Cardiac muscle cell (in vitro differentiated cells and primary cell): ENCODE measurements at regions not wholly inside any gene's neighbourhood (a gene's known extent, or its start where the extent isn't known, plus 50 kb on each side); places are given as distances from the start of the nearest gene placed in this dataset.
A peak's percentile ranks its signal among the peaks of the same experiment; 100 is the strongest.

Experiments
- DNase-seq, 2 donors: peaks; one replicate each; pipeline versions ENCODE4 v3.0.0 to v3.0.0-alpha.2; 2010 to 2017; ENCODE audit warnings: low read depth in 1 of 2, low spot score in 1 of 2
- H3K27ac ChIP-seq: fragments of 200-600 bp; sonication (generic); 2 replicates; pipeline ENCODE4 v1.5.1; 2016
- H3K27me3 ChIP-seq: fragments of 200-600 bp; sonication (generic); 2 replicates; pipeline ENCODE4 v1.6.0; 2016; ENCODE audit warnings: control low read depth
- H3K36me3 ChIP-seq: fragments of 200-600 bp; sonication (generic); 2 replicates; pipeline ENCODE4 v1.5.1; 2016; ENCODE audit warnings: control low read depth
- H3K4me1 ChIP-seq: fragments of 200-600 bp; sonication (generic); 2 replicates; pipeline ENCODE4 v1.8.1; 2017; ENCODE audit warnings: low read depth, mild to moderate bottlenecking, mixed run types
- H3K4me3 ChIP-seq: fragments of 200-600 bp; sonication (generic); 2 replicates; pipeline ENCODE4 v1.5.1; 2016; ENCODE audit warnings: mild to moderate bottlenecking
- H3K9me3 ChIP-seq: fragments of 200-600 bp; sonication (generic); 2 replicates; pipeline ENCODE4 v1.5.1; 2017; ENCODE audit warnings: low read depth, mild to moderate bottlenecking, control low read depth
- TF ChIP-seq, protein P1 (sequence below): IDR thresholded peaks from 2 replicates; pipeline ENCODE4 v1.5.1; 2012; ENCODE audit warnings: low read depth, mild to moderate bottlenecking, low read length

DNA sequence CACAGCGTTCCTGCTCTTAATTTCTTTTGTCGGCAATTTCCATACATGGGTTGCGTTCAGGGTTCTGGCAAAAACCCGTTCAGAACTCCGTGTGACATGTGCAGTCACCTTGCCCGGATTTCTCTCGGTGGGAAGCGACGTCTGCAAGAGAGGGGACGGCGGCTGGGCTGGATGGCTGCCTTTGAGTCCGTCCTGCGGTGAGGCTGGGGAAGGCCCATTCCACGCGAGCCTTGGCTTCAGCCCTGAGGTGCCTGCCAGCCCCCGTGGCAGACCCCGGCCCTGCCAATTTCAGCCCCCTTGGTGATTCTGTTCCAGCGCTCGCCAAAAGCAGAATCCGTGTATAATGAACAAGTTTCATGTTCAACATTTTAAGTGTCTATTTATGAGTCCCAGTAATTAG lies 72.6 kb upstream of the TSHZ3 start:
- Histone ChIP-seq H3K9me3 (no peaks in the 10 kb centered on the region), H3K27ac (no peak overlapping the region), H3K36me3 (no peaks in the 10 kb centered on the region), H3K27me3 (peaks cover 49% of the 10 kb centered on the region), H3K4me1 (no peaks in the 10 kb centered on the region), H3K4me3 (no peak overlapping the region)
- TF ChIP-seq, protein P1, sequence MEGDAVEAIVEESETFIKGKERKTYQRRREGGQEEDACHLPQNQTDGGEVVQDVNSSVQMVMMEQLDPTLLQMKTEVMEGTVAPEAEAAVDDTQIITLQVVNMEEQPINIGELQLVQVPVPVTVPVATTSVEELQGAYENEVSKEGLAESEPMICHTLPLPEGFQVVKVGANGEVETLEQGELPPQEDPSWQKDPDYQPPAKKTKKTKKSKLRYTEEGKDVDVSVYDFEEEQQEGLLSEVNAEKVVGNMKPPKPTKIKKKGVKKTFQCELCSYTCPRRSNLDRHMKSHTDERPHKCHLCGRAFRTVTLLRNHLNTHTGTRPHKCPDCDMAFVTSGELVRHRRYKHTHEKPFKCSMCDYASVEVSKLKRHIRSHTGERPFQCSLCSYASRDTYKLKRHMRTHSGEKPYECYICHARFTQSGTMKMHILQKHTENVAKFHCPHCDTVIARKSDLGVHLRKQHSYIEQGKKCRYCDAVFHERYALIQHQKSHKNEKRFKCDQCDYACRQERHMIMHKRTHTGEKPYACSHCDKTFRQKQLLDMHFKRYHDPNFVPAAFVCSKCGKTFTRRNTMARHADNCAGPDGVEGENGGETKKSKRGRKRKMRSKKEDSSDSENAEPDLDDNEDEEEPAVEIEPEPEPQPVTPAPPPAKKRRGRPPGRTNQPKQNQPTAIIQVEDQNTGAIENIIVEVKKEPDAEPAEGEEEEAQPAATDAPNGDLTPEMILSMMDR: no peak
- no peak for DNase-seq

DNA sequence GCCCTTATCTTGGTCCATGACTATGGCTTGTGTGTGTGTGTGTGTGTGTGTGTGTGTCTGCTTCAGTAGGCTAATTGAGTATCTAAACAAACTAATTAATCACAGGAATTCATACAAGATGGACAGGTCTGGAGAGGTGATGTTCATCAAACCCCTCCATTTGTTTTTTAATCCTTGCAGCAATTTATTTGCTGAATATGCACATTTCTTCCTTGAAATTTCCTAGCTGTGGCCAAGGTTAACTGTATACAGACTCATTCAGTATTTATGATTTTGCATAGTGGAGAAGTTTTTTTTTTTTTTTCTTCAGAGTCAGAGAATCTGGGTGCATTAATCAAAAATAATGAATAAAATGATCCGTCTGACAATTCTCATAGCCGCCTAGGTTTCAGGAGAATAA lies 74.7 kb upstream of the TSHZ3 start:
- TF ChIP-seq, protein P1: no peak
- Histone ChIP-seq H3K27me3 (peaks cover 29% of the 10 kb centered on the region), H3K9me3 (no peaks in the 10 kb centered on the region), H3K36me3 (no peaks in the 10 kb centered on the region), H3K4me3 (no peak overlapping the region), H3K4me1 (no peaks in the 10 kb centered on the region), H3K27ac (no peak overlapping the region)
- DNase-seq: no peak

DNA sequence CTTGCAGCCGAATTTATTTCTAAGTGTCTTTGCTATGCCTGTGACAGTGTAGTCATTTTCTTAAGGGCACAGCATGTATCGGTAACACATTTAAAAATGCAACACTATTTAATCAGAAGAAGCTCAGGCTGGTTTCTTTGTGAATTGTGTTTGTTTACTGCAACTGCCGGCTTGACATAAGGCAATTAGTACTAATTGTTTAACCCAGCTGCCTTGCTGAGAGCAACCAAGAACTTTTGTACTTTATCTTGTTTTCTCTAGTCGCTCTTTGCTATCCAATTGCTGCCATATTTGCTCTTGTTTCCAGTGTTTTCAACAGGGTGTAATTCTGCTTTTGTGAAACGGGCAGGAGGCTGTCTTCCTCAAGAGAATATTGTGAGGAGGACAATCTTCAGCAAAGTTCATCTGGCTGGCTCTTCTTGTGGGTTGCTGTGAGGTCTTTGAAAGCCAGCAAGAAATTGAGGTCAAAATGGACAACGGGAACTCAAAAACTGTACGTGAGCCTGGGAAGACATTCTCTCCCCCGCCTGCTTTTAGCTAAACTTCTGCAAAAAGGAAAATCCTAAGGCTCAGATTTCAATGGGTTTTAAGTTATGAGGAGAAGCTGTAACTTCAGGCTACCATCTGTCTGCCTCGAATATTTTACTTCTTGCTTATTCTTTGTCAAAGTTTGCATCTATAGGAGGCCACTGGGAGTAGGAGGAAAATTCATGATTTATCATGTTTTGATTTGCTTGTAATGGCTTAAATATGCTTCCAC lies 75.8 kb upstream of the TSHZ3 start:
- H3K9me3 ChIP-seq: no peaks in the 10 kb centered on the region
- H3K27ac ChIP-seq: no peak overlapping the region
- H3K4me3 ChIP-seq: no peak overlapping the region
- no peak for DNase-seq
- peaks cover 18% of the 10 kb centered on the region for H3K27me3 ChIP-seq
- H3K4me1 ChIP-seq: no peaks in the 10 kb centered on the region
- TF ChIP-seq, protein P1: no peak
- no peaks in the 10 kb centered on the region for H3K36me3 ChIP-seq

DNA sequence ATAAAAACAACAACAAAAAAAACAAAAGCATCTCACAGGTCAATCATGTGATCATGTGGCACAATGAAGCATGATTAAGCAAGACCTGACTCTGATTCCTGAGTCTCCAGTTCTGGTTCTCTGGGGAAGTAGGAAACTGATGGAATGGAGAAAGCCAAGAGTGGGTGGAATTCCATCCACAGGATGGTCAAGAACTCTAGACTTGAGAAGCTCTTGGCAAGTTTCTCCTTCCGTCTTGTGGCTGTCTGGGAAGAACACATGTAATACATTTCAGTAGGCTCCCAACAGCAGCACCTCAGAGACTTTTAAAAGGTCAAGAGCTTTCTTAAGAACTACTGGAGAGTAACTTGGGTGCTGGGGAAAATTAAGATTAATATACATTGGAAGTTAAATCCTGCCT lies 78.6 kb upstream of the TSHZ3 start:
- DNase-seq: peak in 1 of 2 donors; percentile 32
- no peak overlapping the region for H3K27ac ChIP-seq
- H3K4me3 ChIP-seq: no peak overlapping the region
- no peaks in the 10 kb centered on the region for H3K4me1 ChIP-seq
- no peaks in the 10 kb centered on the region for H3K9me3 ChIP-seq
- TF ChIP-seq, protein P1: no peak
- H3K36me3 ChIP-seq: no peaks in the 10 kb centered on the region
- H3K27me3 ChIP-seq: peaks cover 4% of the 10 kb centered on the region

DNA sequence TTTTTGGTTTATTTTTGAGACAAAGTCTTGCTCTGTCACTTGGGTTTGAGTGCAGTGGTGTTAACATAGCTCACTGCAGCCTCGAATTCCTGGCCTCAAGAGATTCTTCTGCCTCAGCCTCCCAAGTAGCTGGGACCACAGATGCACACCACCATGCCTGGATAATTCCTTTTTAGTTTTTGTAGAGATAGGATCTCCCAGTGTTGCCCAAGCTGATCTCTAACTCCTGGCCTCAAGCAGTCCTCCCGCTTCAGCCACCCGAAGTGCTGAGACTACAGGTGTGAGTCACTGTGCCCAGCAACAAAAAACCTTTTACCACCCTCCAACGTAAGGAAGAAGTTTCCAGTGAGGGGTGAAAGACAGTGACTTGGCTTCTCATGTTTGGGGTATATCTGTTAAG lies 81.1 kb upstream of the TSHZ3 start:
- no peaks in the 10 kb centered on the region for H3K36me3 ChIP-seq
- no peak for DNase-seq
- H3K27ac ChIP-seq: no peak overlapping the region
- no peaks in the 10 kb centered on the region for H3K27me3 ChIP-seq
- no peaks in the 10 kb centered on the region for H3K9me3 ChIP-seq
- H3K4me1 ChIP-seq: no peaks in the 10 kb centered on the region
- H3K4me3 ChIP-seq: no peak overlapping the region
- TF ChIP-seq, protein P1: no peak
